ENCODE measurements at regions not wholly inside any gene's neighbourhood (a gene's known extent, or its start where the extent isn't known, plus 50 kb on each side); places are given as distances from the start of the nearest gene placed in this dataset.

- FAIRE-seq, result no peak
- H3K9me3 ChIP-seq (ENCODE audit: control insufficient read depth in 2 of 3, insufficient read depth in 1 of 3, low read length in 3 of 3), result no peaks in the 10 kb centered on the region
- H3K36me3 ChIP-seq (ENCODE audit: control insufficient read depth in 2 of 3, insufficient read depth in 3 of 3, low read length in 3 of 3), result no peaks in the 10 kb centered on the region
- no peak overlapping the region for H3K4me3 ChIP-seq (ENCODE audit: low read length in 3 of 3)
- intact Hi-C loops (cut with DNase I), result no loop called here
- H3K9ac ChIP-seq (ENCODE audit: low read length in 3 of 3), result no peak overlapping the region
- no peaks in the 10 kb centered on the region for H3K27me3 ChIP-seq (ENCODE audit: control insufficient read depth, insufficient read depth, low read length)
- H3K27ac ChIP-seq (ENCODE audit: low read depth in 2 of 2, low read length in 2 of 2), result no peak overlapping the region
- TF ChIP-seq, protein P1, sequence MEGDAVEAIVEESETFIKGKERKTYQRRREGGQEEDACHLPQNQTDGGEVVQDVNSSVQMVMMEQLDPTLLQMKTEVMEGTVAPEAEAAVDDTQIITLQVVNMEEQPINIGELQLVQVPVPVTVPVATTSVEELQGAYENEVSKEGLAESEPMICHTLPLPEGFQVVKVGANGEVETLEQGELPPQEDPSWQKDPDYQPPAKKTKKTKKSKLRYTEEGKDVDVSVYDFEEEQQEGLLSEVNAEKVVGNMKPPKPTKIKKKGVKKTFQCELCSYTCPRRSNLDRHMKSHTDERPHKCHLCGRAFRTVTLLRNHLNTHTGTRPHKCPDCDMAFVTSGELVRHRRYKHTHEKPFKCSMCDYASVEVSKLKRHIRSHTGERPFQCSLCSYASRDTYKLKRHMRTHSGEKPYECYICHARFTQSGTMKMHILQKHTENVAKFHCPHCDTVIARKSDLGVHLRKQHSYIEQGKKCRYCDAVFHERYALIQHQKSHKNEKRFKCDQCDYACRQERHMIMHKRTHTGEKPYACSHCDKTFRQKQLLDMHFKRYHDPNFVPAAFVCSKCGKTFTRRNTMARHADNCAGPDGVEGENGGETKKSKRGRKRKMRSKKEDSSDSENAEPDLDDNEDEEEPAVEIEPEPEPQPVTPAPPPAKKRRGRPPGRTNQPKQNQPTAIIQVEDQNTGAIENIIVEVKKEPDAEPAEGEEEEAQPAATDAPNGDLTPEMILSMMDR (IDR thresholded peaks at IDR 0.05; ENCODE audit: borderline replicate concordance, extremely low read depth, insufficient read depth), result no peak
- no peak for DNase-seq
- no peaks in the 10 kb centered on the region for H3K4me1 ChIP-seq (ENCODE audit: control insufficient read depth in 2 of 3, insufficient read depth in 2 of 3, low read depth in 1 of 3, low read length in 3 of 3)
Measured at GRCh38 chr2:122182616-122183355, 427.3 kb downstream of the TSN start.

DNA sequence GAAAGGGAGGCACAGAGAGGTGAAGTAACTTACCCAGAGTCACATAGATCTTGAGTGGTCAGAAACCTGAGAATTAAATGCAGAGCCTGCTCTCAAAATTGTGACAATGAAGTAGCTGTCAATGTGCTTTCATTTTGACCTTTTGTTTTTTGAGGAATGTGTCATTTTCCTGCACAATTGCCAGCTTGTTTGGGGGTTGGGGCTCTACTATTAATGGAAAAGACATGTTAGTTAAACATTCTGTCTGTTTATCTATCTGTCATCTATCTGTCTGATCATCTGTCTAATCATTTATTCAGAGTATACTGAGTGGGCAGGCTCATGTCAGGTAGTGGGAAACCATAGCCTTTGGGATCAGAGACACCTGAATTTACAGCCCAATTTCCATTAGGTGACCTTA is 428.4 kb downstream of the TSN start:
- TF ChIP-seq, protein P1 (IDR thresholded peaks at IDR 0.05; ENCODE audit: borderline replicate concordance, extremely low read depth, insufficient read depth), result no peak
- no peak overlapping the region for H3K9ac ChIP-seq (ENCODE audit: low read length in 3 of 3)
- DNase-seq (no peak), FAIRE-seq (no peak)
- no peaks in the 10 kb centered on the region for H3K4me1 ChIP-seq (ENCODE audit: control insufficient read depth in 2 of 3, insufficient read depth in 2 of 3, low read depth in 1 of 3, low read length in 3 of 3)
- H3K36me3 ChIP-seq (ENCODE audit: control insufficient read depth in 2 of 3, insufficient read depth in 3 of 3, low read length in 3 of 3), result no peaks in the 10 kb centered on the region
- intact Hi-C loops (cut with DNase I), result no loop called here
- H3K27me3 ChIP-seq (ENCODE audit: control insufficient read depth, insufficient read depth, low read length), result no peaks in the 10 kb centered on the region
- no peak overlapping the region for H3K27ac ChIP-seq (ENCODE audit: low read depth in 2 of 2, low read length in 2 of 2)
- H3K4me3 ChIP-seq (ENCODE audit: low read length in 3 of 3), result no peak overlapping the region
- H3K9me3 ChIP-seq (ENCODE audit: control insufficient read depth in 2 of 3, insufficient read depth in 1 of 3, low read length in 3 of 3), result no peaks in the 10 kb centered on the region

DNA sequence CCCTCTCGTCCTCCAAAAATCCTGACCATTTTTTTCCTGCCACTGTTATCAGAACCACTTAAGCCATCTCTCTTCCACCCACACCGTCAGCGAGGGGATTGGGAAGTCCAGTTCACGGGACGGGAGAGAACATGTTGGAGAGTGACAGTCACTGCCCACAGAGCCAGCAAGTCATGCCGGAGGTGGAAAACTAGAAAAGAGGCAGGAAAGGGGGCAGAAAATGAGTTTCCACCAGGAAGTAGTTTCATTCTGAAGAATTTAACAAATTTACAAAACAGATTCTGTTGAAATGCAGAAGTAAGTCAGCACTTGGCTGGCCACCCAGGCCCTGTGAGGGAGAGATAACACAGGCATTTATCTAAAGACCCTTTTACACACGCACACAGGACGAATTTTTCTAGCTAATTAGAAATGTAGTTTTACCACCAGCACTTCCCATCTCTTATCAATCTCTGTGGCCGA is 431.3 kb downstream of the TSN start:
- no peaks in the 10 kb centered on the region for H3K36me3 ChIP-seq (ENCODE audit: control insufficient read depth in 2 of 3, insufficient read depth in 3 of 3, low read length in 3 of 3)
- intact Hi-C loops (cut with DNase I), result no loop called here
- no peaks in the 10 kb centered on the region for H3K27me3 ChIP-seq (ENCODE audit: control insufficient read depth, insufficient read depth, low read length)
- H3K4me3 ChIP-seq (ENCODE audit: low read length in 3 of 3), result no peak overlapping the region
- H3K27ac ChIP-seq (ENCODE audit: low read depth in 2 of 2, low read length in 2 of 2), result no peak overlapping the region
- DNase-seq, result no peak
- H3K4me1 ChIP-seq (ENCODE audit: control insufficient read depth in 2 of 3, insufficient read depth in 2 of 3, low read depth in 1 of 3, low read length in 3 of 3), result no peaks in the 10 kb centered on the region
- no peaks in the 10 kb centered on the region for H3K9me3 ChIP-seq (ENCODE audit: control insufficient read depth in 2 of 3, insufficient read depth in 1 of 3, low read length in 3 of 3)
- FAIRE-seq, result no peak
- TF ChIP-seq, protein P1 (IDR thresholded peaks at IDR 0.05; ENCODE audit: borderline replicate concordance, extremely low read depth, insufficient read depth), result no peak
- no peak overlapping the region for H3K9ac ChIP-seq (ENCODE audit: low read length in 3 of 3)
